ENCODE measurements at regions not wholly inside any gene's neighbourhood (a gene's known extent, or its start where the extent isn't known, plus 50 kb on each side); places are given as distances from the start of the nearest gene placed in this dataset.

DNA sequence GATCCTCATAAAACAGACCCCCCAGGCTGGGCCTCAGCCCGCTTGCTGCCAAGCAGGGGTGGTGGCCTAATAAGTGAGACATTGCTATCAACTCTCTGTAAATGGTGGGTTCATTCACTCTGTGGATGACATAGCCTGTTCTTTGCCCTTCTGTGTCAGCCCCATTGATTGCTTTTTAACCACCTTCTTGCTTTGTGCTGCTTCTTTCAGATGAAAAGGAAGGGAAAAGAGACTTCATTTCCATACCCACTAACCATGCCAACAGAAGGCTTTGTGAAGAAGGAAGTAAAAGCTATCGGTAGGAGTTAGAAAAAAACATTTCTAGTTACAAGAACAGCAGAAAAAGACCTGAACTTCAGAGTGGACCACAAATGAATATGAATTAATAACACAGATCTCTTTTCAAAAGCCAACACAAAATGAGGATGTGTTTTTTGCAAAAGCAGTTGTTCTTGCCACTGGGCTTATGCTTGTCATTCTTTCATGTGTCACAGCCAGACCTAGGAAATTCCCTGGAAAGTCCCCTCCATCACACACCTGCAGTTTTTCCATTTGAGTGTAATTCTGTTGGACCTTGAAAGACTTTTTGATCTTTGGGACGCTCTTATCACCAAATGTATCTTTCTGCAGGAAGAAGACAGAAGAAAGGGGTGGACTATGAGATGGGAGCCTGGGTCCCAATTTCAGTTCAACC lies 507.7 kb downstream of the CCDC171 start:
- H4K20me1 ChIP-seq (ENCODE audit: control insufficient read depth, insufficient read depth, low read depth, low read length): no peaks in the 10 kb centered on the region
- H3K36me3 ChIP-seq (ENCODE audit: control insufficient read depth, low read length): no peaks in the 10 kb centered on the region
- H3K4me1 ChIP-seq (ENCODE audit: control insufficient read depth, low read length): no peaks in the 10 kb centered on the region
- no peaks in the 10 kb centered on the region for H3K79me2 ChIP-seq (ENCODE audit: control insufficient read depth, low read length)
- TF ChIP-seq CTCF (IDR thresholded peaks at IDR 0.05; ENCODE audit: low read depth, low read length, poor library complexity, severe bottlenecking) (no peak), EZH2phosphoT487 (IDR thresholded peaks at IDR 0.05; ENCODE audit: borderline replicate concordance, low read length) (no peak)
- H3K27ac ChIP-seq (ENCODE audit: low read depth, low read length): no peak overlapping the region
- H3K27me3 ChIP-seq (ENCODE audit: control insufficient read depth, low read length): no peaks in the 10 kb centered on the region
- H3K4me3 ChIP-seq (ENCODE audit: low read length): no peak overlapping the region
- H3F3A ChIP-seq (ENCODE audit: control insufficient read depth, insufficient read depth): no peaks in the 10 kb centered on the region
- no peaks in the 10 kb centered on the region for H3K9me2 ChIP-seq (replicated peaks; ENCODE audit: control insufficient read depth, low read length)
- H3K9me3 ChIP-seq (ENCODE audit: control insufficient read depth, insufficient read depth, low read length): no peaks in the 10 kb centered on the region
- H3K4me2 ChIP-seq (ENCODE audit: low read length): no peak overlapping the region

GRCh38 chr9:16062542-16063240 lies 509.8 kb downstream of the CCDC171 start:
- no peaks in the 10 kb centered on the region for H3K36me3 ChIP-seq (ENCODE audit: control insufficient read depth, low read length)
- TF ChIP-seq CTCF (IDR thresholded peaks at IDR 0.05; ENCODE audit: low read depth, low read length, poor library complexity, severe bottlenecking): no peak
- no peak for TF ChIP-seq EZH2phosphoT487 (IDR thresholded peaks at IDR 0.05; ENCODE audit: borderline replicate concordance, low read length)
- H3K79me2 ChIP-seq (ENCODE audit: control insufficient read depth, low read length): no peaks in the 10 kb centered on the region
- H3K4me2 ChIP-seq (ENCODE audit: low read length): no peak overlapping the region
- H3F3A ChIP-seq (ENCODE audit: control insufficient read depth, insufficient read depth): no peaks in the 10 kb centered on the region
- H3K27ac ChIP-seq (ENCODE audit: low read depth, low read length): no peak overlapping the region
- no peaks in the 10 kb centered on the region for H3K27me3 ChIP-seq (ENCODE audit: control insufficient read depth, low read length)
- H3K4me1 ChIP-seq (ENCODE audit: control insufficient read depth, low read length): no peaks in the 10 kb centered on the region
- no peaks in the 10 kb centered on the region for H3K9me2 ChIP-seq (replicated peaks; ENCODE audit: control insufficient read depth, low read length)
- no peak overlapping the region for H3K4me3 ChIP-seq (ENCODE audit: low read length)
- H3K9me3 ChIP-seq (ENCODE audit: control insufficient read depth, insufficient read depth, low read length): no peaks in the 10 kb centered on the region
- no peaks in the 10 kb centered on the region for H4K20me1 ChIP-seq (ENCODE audit: control insufficient read depth, insufficient read depth, low read depth, low read length)

- H3K79me2 ChIP-seq (ENCODE audit: control insufficient read depth, low read length): no peaks in the 10 kb centered on the region
- no peaks in the 10 kb centered on the region for H3K36me3 ChIP-seq (ENCODE audit: control insufficient read depth, low read length)
- H4K20me1 ChIP-seq (ENCODE audit: control insufficient read depth, insufficient read depth, low read depth, low read length): no peaks in the 10 kb centered on the region
- H3K27me3 ChIP-seq (ENCODE audit: control insufficient read depth, low read length): no peaks in the 10 kb centered on the region
- no peak overlapping the region for H3K27ac ChIP-seq (ENCODE audit: low read depth, low read length)
- H3K4me3 ChIP-seq (ENCODE audit: low read length): no peak overlapping the region
- no peak for TF ChIP-seq CTCF (IDR thresholded peaks at IDR 0.05; ENCODE audit: low read depth, low read length, poor library complexity, severe bottlenecking)
- no peak for TF ChIP-seq EZH2phosphoT487 (IDR thresholded peaks at IDR 0.05; ENCODE audit: borderline replicate concordance, low read length)
- H3K9me2 ChIP-seq (replicated peaks; ENCODE audit: control insufficient read depth, low read length): no peaks in the 10 kb centered on the region
- no peaks in the 10 kb centered on the region for H3K9me3 ChIP-seq (ENCODE audit: control insufficient read depth, insufficient read depth, low read length)
- no peaks in the 10 kb centered on the region for H3K4me1 ChIP-seq (ENCODE audit: control insufficient read depth, low read length)
- no peak overlapping the region for H3K4me2 ChIP-seq (ENCODE audit: low read length)
- H3F3A ChIP-seq (ENCODE audit: control insufficient read depth, insufficient read depth): no peaks in the 10 kb centered on the region
Observed at GRCh38 chr9:16063241-16063591, 510.4 kb downstream of the CCDC171 start.
